PFSK-1 (cell line): ENCODE measurements at regions not wholly inside any gene's neighbourhood (a gene's known extent, or its start where the extent isn't known, plus 50 kb on each side); places are given as distances from the start of the nearest gene placed in this dataset.

ENCODE experiments used
- FOXP2 ChIP-seq: optimal IDR thresholded peaks from 2 replicates; pipeline ENCODE3; 2011; ENCODE audit warnings: borderline replicate concordance, control low read depth, inconsistent platforms; ENCODE audit not compliant: insufficient read depth; ENCODE audit errors: extremely low read length, extremely low read depth
- POLR2AphosphoS5 ChIP-seq: IDR thresholded peaks from 2 replicates; pipeline ENCODE4 v1.6.1; 2012; ENCODE audit warnings: low read depth, mild to moderate bottlenecking, control low read depth, low read length, moderate library complexity
- SIN3A ChIP-seq: IDR thresholded peaks from 2 replicates; pipeline ENCODE4 v1.6.1; 2012; ENCODE audit warnings: mild to moderate bottlenecking, low read length, moderate library complexity, borderline replicate concordance; ENCODE audit not compliant: insufficient read depth
- TAF1 ChIP-seq: IDR thresholded peaks from 2 replicates; pipeline ENCODE4 v1.6.1; 2012; ENCODE audit warnings: low read length, control low read depth, borderline replicate concordance; ENCODE audit not compliant: insufficient read depth
- TF ChIP-seq, protein P1 (sequence below), 2 experiments: IDR thresholded peaks; 2 replicates each; pipeline versions ENCODE4 v1.6.1 to v1.8.0; 2011 to 2012; ENCODE audit warnings: low read depth in 2 of 2, low read length in 2 of 2, control low read depth in 1 of 2, inconsistent platforms in 1 of 2, mild to moderate bottlenecking in 1 of 2, moderate library complexity in 1 of 2; ENCODE audit not compliant: insufficient read depth in 1 of 2

DNA sequence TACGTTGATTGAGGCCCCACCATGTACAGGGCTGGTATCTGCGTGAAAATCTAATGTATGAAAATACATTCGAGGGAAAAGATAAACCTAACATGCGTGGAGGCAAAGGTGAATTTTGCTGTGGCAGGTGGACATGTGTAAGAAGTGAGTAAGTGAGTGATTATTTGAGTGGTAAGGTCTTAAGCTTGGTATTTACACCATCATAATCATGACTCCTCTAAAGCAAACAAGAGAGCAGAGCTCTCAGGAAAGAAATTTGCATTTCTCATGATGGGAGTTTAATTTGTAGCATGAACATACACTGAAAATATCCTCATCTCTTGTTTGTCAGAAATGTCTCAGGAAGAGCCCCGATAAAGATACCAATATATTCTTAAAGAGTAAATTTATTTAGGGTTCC, 260.6 kb downstream of the PSAT1 start:
- TF ChIP-seq, protein P1, sequence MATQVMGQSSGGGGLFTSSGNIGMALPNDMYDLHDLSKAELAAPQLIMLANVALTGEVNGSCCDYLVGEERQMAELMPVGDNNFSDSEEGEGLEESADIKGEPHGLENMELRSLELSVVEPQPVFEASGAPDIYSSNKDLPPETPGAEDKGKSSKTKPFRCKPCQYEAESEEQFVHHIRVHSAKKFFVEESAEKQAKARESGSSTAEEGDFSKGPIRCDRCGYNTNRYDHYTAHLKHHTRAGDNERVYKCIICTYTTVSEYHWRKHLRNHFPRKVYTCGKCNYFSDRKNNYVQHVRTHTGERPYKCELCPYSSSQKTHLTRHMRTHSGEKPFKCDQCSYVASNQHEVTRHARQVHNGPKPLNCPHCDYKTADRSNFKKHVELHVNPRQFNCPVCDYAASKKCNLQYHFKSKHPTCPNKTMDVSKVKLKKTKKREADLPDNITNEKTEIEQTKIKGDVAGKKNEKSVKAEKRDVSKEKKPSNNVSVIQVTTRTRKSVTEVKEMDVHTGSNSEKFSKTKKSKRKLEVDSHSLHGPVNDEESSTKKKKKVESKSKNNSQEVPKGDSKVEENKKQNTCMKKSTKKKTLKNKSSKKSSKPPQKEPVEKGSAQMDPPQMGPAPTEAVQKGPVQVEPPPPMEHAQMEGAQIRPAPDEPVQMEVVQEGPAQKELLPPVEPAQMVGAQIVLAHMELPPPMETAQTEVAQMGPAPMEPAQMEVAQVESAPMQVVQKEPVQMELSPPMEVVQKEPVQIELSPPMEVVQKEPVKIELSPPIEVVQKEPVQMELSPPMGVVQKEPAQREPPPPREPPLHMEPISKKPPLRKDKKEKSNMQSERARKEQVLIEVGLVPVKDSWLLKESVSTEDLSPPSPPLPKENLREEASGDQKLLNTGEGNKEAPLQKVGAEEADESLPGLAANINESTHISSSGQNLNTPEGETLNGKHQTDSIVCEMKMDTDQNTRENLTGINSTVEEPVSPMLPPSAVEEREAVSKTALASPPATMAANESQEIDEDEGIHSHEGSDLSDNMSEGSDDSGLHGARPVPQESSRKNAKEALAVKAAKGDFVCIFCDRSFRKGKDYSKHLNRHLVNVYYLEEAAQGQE (IDR thresholded peaks at IDR 0.05; ENCODE audit: insufficient read depth in 1 of 2, low read depth in 2 of 2, low read length in 2 of 2), result no peak
- no peak for TF ChIP-seq FOXP2
- TF ChIP-seq SIN3A, result no peak
- no peak for TF ChIP-seq TAF1
- TF ChIP-seq POLR2AphosphoS5, result no peak

DNA sequence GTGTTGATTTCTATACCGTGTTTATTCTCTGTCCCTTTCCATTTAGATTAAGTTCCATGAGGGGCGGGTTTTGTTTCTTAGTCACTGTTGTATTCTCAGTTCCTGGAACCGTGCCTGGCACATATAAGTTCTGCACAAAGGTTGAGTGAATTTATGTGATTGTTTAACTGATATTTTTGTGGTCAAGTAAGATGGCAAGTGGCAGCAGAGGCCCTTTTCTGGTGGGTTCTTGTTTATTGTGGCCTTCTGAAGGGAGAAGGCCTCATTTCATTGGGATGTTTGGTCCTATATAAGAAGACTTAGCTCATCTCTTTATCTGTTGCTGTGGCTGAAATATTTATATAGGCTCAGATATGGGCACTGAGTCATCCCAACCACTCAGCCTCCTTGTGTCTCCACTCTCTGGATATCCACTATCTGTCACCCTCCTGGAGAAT, 262.5 kb downstream of the PSAT1 start:
- TF ChIP-seq SIN3A, result no peak
- TF ChIP-seq POLR2AphosphoS5, result no peak
- TF ChIP-seq TAF1, result no peak
- TF ChIP-seq, protein P1 (IDR thresholded peaks at IDR 0.05; ENCODE audit: insufficient read depth in 1 of 2, low read depth in 2 of 2, low read length in 2 of 2), result no peak
- TF ChIP-seq FOXP2, result no peak

DNA sequence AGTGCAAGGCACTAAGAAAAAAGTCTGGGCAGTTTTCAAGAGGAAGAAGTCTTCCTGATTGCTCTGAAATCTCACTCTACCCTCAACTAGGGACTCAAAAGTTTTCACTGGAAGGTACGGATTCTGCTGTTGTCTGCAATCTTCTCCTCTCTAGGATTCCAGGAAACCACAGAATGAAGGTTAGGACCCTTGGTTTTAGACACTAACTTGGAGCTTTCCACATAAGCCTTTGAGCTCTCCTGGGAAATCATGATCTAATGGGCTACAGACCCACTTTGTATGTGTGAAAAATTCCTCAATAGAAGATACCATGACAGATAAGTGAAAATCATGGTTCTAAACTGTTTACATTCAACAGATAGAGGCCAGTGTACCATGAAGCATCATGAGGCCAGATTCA, 265.1 kb downstream of the PSAT1 start:
- no peak for TF ChIP-seq SIN3A
- TF ChIP-seq POLR2AphosphoS5, result no peak
- TF ChIP-seq, protein P1 (IDR thresholded peaks at IDR 0.05; ENCODE audit: insufficient read depth in 1 of 2, low read depth in 2 of 2, low read length in 2 of 2), result no peak
- TF ChIP-seq TAF1, result no peak
- no peak for TF ChIP-seq FOXP2

DNA sequence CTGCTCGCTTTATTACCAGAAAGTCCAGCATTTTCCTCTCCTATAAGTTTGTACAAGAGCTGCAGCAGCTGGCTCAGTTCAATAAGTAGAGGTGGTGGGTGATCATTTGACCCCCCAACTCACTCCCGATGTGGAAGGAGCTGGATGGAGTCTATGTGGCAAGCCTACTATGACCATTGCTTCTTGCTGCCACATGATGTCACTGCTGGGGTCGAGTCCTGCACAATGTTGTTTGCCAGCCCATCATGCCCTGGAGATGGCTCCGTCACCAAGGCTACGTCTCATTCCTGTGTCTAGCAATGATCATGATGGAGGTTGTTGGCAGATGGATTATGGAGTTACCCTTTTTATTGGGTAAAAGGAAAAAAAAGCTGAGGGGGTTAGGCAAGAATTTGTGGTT, 266.3 kb downstream of the PSAT1 start:
- TF ChIP-seq POLR2AphosphoS5, result no peak

DNA sequence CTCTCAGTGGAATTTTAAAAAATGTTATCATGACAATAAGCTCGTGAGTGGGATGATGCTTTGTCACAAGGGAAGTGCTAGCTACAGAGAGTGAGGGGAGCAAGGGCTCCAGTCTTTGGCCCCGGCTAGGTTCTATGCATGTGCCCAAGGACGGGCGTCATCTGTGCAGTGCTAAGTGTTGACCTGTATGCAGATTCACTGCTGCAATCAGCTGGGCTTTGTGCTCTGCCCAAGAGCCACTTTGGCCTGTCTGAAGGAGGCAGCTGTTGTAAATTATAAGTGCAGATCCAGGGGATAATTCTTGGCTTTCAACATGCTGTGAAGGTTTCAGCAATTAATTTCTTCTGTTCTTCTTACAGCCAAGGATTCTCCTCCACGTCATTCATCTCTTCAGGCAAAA, 268.6 kb downstream of the PSAT1 start:
- TF ChIP-seq, protein P1 (IDR thresholded peaks at IDR 0.05; ENCODE audit: insufficient read depth in 1 of 2, low read depth in 2 of 2, low read length in 2 of 2), result no peak
- TF ChIP-seq FOXP2 (no peak), TAF1 (no peak), SIN3A (no peak), POLR2AphosphoS5 (no peak)
